GM23338 (cell line): ENCODE measurements at regions not wholly inside any gene's neighbourhood (a gene's known extent, or its start where the extent isn't known, plus 50 kb on each side); places are given as distances from the start of the nearest gene placed in this dataset.

Experiments
- ATAC-seq: fragments of 200-7000 bp; cut with Tn5 transposase; 3 replicates; pipeline ENCODE4 v1.9.1; 2020
- DNase-seq: peaks from one replicate; pipeline ENCODE4 v3.0.0-alpha.2; 2015; ENCODE audit warnings: low spot score
- H2AFZ ChIP-seq: fragments of 200-600 bp; sonication (generic); 2 replicates; pipeline ENCODE4 v1.8.0; 2016; ENCODE audit warnings: antibody characterized with exemption, mild to moderate bottlenecking, moderate library complexity
- H3F3A ChIP-seq: fragments of 200-600 bp; sonication (generic); replicated peaks from 2 replicates; pipeline ENCODE4 v1.8.0; 2017; ENCODE audit warnings: antibody characterized with exemption, mixed run types, low read depth
- H3K27ac ChIP-seq: fragments of 200-600 bp; sonication (generic); 2 replicates; pipeline ENCODE4 v1.6.1; 2016; ENCODE audit warnings: low read depth
- H3K27me3 ChIP-seq: fragments of 200-600 bp; sonication (generic); 2 replicates; pipeline ENCODE4 v1.8.0; 2016; ENCODE audit warnings: mild to moderate bottlenecking, mixed run types, moderate library complexity; ENCODE audit not compliant: insufficient read depth
- H3K36me3 ChIP-seq: fragments of 200-600 bp; sonication (generic); 2 replicates; pipeline ENCODE4 v1.8.0; 2016; ENCODE audit warnings: mild to moderate bottlenecking; ENCODE audit not compliant: insufficient read depth
- H3K4me1 ChIP-seq: fragments of 200-600 bp; sonication (generic); 2 replicates; pipeline ENCODE4 v1.8.0; 2016; ENCODE audit warnings: mild to moderate bottlenecking, moderate library complexity; ENCODE audit not compliant: insufficient read depth
- H3K4me2 ChIP-seq: fragments of 200-600 bp; sonication (generic); 2 replicates; pipeline ENCODE4 v1.7.1; 2017; ENCODE audit warnings: mixed run types
- H3K4me3 ChIP-seq: fragments of 200-600 bp; sonication (generic); 2 replicates; pipeline ENCODE4 v1.6.1; 2016; ENCODE audit warnings: mixed run types
- H3K79me2 ChIP-seq: fragments of 200-600 bp; sonication (generic); replicated peaks from 2 replicates; pipeline ENCODE4 v1.8.0; 2017; ENCODE audit warnings: mild to moderate bottlenecking; ENCODE audit not compliant: insufficient read depth
- H3K9me2 ChIP-seq: fragments of 200-600 bp; sonication (generic); 2 replicates; pipeline ENCODE4 v1.8.0; 2017; ENCODE audit not compliant: insufficient read depth
- H4K20me1 ChIP-seq: fragments of 200-600 bp; sonication (generic); replicated peaks from 2 replicates; pipeline ENCODE4 v1.8.0; 2017; ENCODE audit warnings: mild to moderate bottlenecking; ENCODE audit not compliant: insufficient read depth
- H3K27ac Mint-ChIP-seq: 2 replicates; pipeline ENCODE4 v1.8.0; 2020; ENCODE audit warnings: inconsistent platforms, mild to moderate bottlenecking, moderate library complexity, mixed read lengths
- H3K27me3 Mint-ChIP-seq: 3 replicates; pipeline ENCODE4 v1.8.0; 2022; ENCODE audit warnings: low read depth, mild to moderate bottlenecking, moderate library complexity, mixed read lengths, inconsistent platforms; ENCODE audit not compliant: insufficient read depth, poor library complexity
- H3K36me3 Mint-ChIP-seq: 3 replicates; pipeline ENCODE4 v1.8.0; 2021; ENCODE audit warnings: low read depth, mild to moderate bottlenecking, inconsistent platforms, moderate library complexity, mixed read lengths
- H3K4me1 Mint-ChIP-seq: 3 replicates; pipeline ENCODE4 v1.8.0; 2020; ENCODE audit warnings: mild to moderate bottlenecking, inconsistent platforms, mixed read lengths
- H3K4me3 Mint-ChIP-seq: 3 replicates; pipeline ENCODE4 v1.8.0; 2021; ENCODE audit warnings: moderate library complexity, mild to moderate bottlenecking, inconsistent platforms, mixed read lengths
- H3K9me3 Mint-ChIP-seq: 3 replicates; pipeline ENCODE4 v1.8.0; 2020; ENCODE audit warnings: moderate library complexity, mild to moderate bottlenecking, inconsistent platforms, mixed read lengths
- CREB1 ChIP-seq: fragments of 250-450 bp; sonication (Bioruptor Pico); IDR thresholded peaks from 2 replicates; pipeline ENCODE4 v1.5.0; 2020; ENCODE audit warnings: low read depth, mild to moderate bottlenecking, moderate library complexity
- CTCF ChIP-seq, 2 experiments: fragments of 200-600 bp in 1 of 2; sonication (generic) in 1 of 2; conservative IDR thresholded peaks; 2 replicates each; pipeline versions ENCODE4 v1.5.1 to v1.6.1; 2016 to 2017; ENCODE audit warnings: antibody characterized with exemption in 2 of 2, low read depth in 2 of 2, mild to moderate bottlenecking in 2 of 2, moderate library complexity in 1 of 2
- EZH2 ChIP-seq: fragments of 200-600 bp; sonication (generic); IDR thresholded peaks from one replicate; pipeline ENCODE4 v1.8.0; 2017; ENCODE audit warnings: antibody characterized with exemption, mild to moderate bottlenecking, low read depth; ENCODE audit not compliant: unreplicated experiment
- NANOG ChIP-seq: IDR thresholded peaks from 2 replicates; pipeline ENCODE4 v1.6.1; 2016; ENCODE audit warnings: antibody characterized with exemption, borderline replicate concordance
- POLR2AphosphoS5 ChIP-seq: IDR thresholded peaks from 2 replicates; pipeline ENCODE4 v1.6.1; 2016; ENCODE audit warnings: antibody characterized with exemption, low read depth
- REST ChIP-seq: IDR thresholded peaks from one replicate; pipeline ENCODE4 v1.6.1; 2018; ENCODE audit warnings: antibody characterized with exemption; ENCODE audit not compliant: unreplicated experiment
- STAT1 ChIP-seq: IDR thresholded peaks from one replicate; pipeline ENCODE4 v1.6.1; 2016; ENCODE audit warnings: antibody characterized with exemption; ENCODE audit not compliant: unreplicated experiment
- ZNF331 ChIP-seq: fragments of 250-450 bp; sonication (Bioruptor Pico); IDR thresholded peaks from 2 replicates; pipeline ENCODE4 v1.5.0; 2020; ENCODE audit warnings: low read depth, mild to moderate bottlenecking, moderate library complexity
- ZNF462 ChIP-seq: fragments of 250-450 bp; sonication (Bioruptor Pico); IDR thresholded peaks from 2 replicates; pipeline ENCODE4 v1.5.0; 2020; ENCODE audit warnings: mild to moderate bottlenecking, moderate library complexity

GRCh38 chr10:33410860-33411234 lies 76.4 kb upstream of the NRP1 start:
- H3K79me2 ChIP-seq, result no peaks in the 10 kb centered on the region
- ATAC-seq (no peak), DNase-seq (no peak)
- H3K4me2 ChIP-seq, result no peak overlapping the region
- Mint-ChIP-seq H3K4me3 (no peak overlapping the region), H3K9me3 (no peaks in the 10 kb centered on the region; the same call in 2 of the 3 replicates), H3K27ac (no peak overlapping the region), H3K27me3 (peaks cover 6% of the 10 kb centered on the region), H3K4me1 (no peaks in the 10 kb centered on the region), H3K36me3 (no peaks in the 10 kb centered on the region)
- no peaks in the 10 kb centered on the region for H3K27me3 ChIP-seq
- H4K20me1 ChIP-seq, result no peaks in the 10 kb centered on the region
- H3K27ac ChIP-seq, result no peak overlapping the region
- H3K9me2 ChIP-seq, result peaks cover 8% of the 10 kb centered on the region; the same call in 1 of the 2 replicates
- no peak overlapping the region for H3K4me3 ChIP-seq
- H3K4me1 ChIP-seq, result no peaks in the 10 kb centered on the region
- no peak overlapping the region for H2AFZ ChIP-seq
- no peaks in the 10 kb centered on the region for H3F3A ChIP-seq
- H3K36me3 ChIP-seq, result no peaks in the 10 kb centered on the region; the same call in 1 of the 2 replicates
- TF ChIP-seq STAT1 (no peak), EZH2 (no peak), NANOG (no peak), POLR2AphosphoS5 (no peak), REST (no peak), CTCF (conservative IDR thresholded peaks at IDR 0.05; ENCODE audit: low read depth in 2 of 2) (no peak), ZNF331 (CRISPR knock-in tag) (no peak), CREB1 (CRISPR knock-in tag) (no peak)

GRCh38 chr10:33410096-33410859 lies 75.8 kb upstream of the NRP1 start:
- Mint-ChIP-seq H3K9me3 (no peaks in the 10 kb centered on the region; the same call in 2 of the 3 replicates), H3K36me3 (no peaks in the 10 kb centered on the region), H3K27ac (no peak overlapping the region), H3K4me3 (no peak overlapping the region), H3K27me3 (peaks cover 6% of the 10 kb centered on the region), H3K4me1 (no peaks in the 10 kb centered on the region)
- Histone ChIP-seq H3K27ac (no peak overlapping the region), H3K4me2 (no peak overlapping the region), H3K79me2 (no peaks in the 10 kb centered on the region), H3K4me3 (no peak overlapping the region), H3F3A (no peaks in the 10 kb centered on the region), H3K9me2 (peaks cover 8% of the 10 kb centered on the region; the same call in 1 of the 2 replicates), H3K36me3 (no peaks in the 10 kb centered on the region; the same call in 1 of the 2 replicates), H4K20me1 (no peaks in the 10 kb centered on the region), H3K27me3 (no peaks in the 10 kb centered on the region), H3K4me1 (no peaks in the 10 kb centered on the region), H2AFZ (no peak overlapping the region; the same call in 1 of the 2 replicates)
- DNase-seq (no peak), ATAC-seq (no peak)
- no peak for TF ChIP-seq ZNF331 (CRISPR knock-in tag)
- no peak for TF ChIP-seq ZNF462 (CRISPR knock-in tag)
- TF ChIP-seq NANOG, result no peak
- no peak for TF ChIP-seq EZH2
